Activated gamma-delta T cell treated with Interleukin-2 at 50 U/mL for 16 hours (primary cell): ENCODE measurements at regions not wholly inside any gene's neighbourhood (a gene's known extent, or its start where the extent isn't known, plus 50 kb on each side); places are given as distances from the start of the nearest gene placed in this dataset.

ENCODE experiments used
- DNase-seq: peaks from one replicate; pipeline ENCODE4 v3.0.0-alpha.2; 2020

- DNase-seq, result no peak
Observed at GRCh38 chr2:19807866-19808265, 93.9 kb downstream of the TTC32 start.

- no peak for DNase-seq
Observed at GRCh38 chr2:19807346-19807745, 94.4 kb downstream of the TTC32 start.

- DNase-seq, result no peak
Observed at GRCh38 chr2:19806591-19806990, 95.2 kb downstream of the TTC32 start.

GRCh38 chr2:19806131-19806530 is 95.7 kb downstream of the TTC32 start:
- no peak for DNase-seq

- no peak for DNase-seq
Observed at GRCh38 chr2:19805266-19805665, 96.5 kb downstream of the TTC32 start.

GRCh38 chr2:19804639-19805260 is 97.0 kb downstream of the TTC32 start:
- DNase-seq, result no peak

- no peak for DNase-seq
Observed at GRCh38 chr2:19802086-19802841, 99.5 kb downstream of the TTC32 start.

- DNase-seq, result no peak
Observed at GRCh38 chr2:19801367-19802080, 100.3 kb downstream of the TTC32 start.

- no peak for DNase-seq
Observed at GRCh38 chr2:19800796-19801195, 101.0 kb downstream of the TTC32 start.

- no peak for DNase-seq
Observed at GRCh38 chr2:19799881-19800780, 101.7 kb downstream of the TTC32 start.

GRCh38 chr2:19797871-19798270 is 103.9 kb downstream of the TTC32 start:
- DNase-seq, result no peak

GRCh38 chr2:19797243-19797810 is 104.5 kb downstream of the TTC32 start:
- no peak for DNase-seq

GRCh38 chr2:19796035-19796695 is 105.6 kb downstream of the TTC32 start:
- no peak for DNase-seq

GRCh38 chr2:19793132-19793750 is 108.5 kb downstream of the TTC32 start:
- DNase-seq, result no peak

GRCh38 chr2:19790291-19790690 is 111.5 kb downstream of the TTC32 start:
- no peak for DNase-seq

- no peak for DNase-seq
Observed at GRCh38 chr2:19787134-19787533, 114.6 kb downstream of the TTC32 start.

GRCh38 chr2:19786408-19787058 is 115.2 kb downstream of the TTC32 start:
- no peak for DNase-seq

GRCh38 chr2:19785867-19786266 is 115.9 kb downstream of the TTC32 start:
- DNase-seq, result no peak

- no peak for DNase-seq
Observed at GRCh38 chr2:19785447-19785846, 116.3 kb downstream of the TTC32 start.

- DNase-seq, result no peak
Observed at GRCh38 chr2:19784456-19784855, 117.3 kb downstream of the TTC32 start.

GRCh38 chr2:19783935-19784334 is 117.8 kb downstream of the TTC32 start:
- DNase-seq, result no peak
